KMS-11 (cell line): ENCODE measurements at regions not wholly inside any gene's neighbourhood (a gene's known extent, or its start where the extent isn't known, plus 50 kb on each side); places are given as distances from the start of the nearest gene placed in this dataset.

ENCODE experiments used
- H2AFZ ChIP-seq: fragments of 200-600 bp; sonication (generic); 2 replicates; pipeline ENCODE4 v1.6.1; 2016; ENCODE audit warnings: antibody characterized with exemption, mixed run types, low read depth
- H3K27ac ChIP-seq: fragments of 200-600 bp; sonication (generic); 2 replicates; pipeline ENCODE4 v1.6.1; 2016; ENCODE audit warnings: mild to moderate bottlenecking, mixed run types
- H3K27me3 ChIP-seq: fragments of 200-600 bp; sonication (generic); 2 replicates; pipeline ENCODE4 v1.6.1; 2017; ENCODE audit warnings: mild to moderate bottlenecking, low read depth, mixed run types, moderate library complexity; ENCODE audit not compliant: insufficient read depth
- H3K36me3 ChIP-seq: fragments of 200-600 bp; sonication (generic); 2 replicates; pipeline ENCODE4 v1.6.1; 2017; ENCODE audit warnings: mild to moderate bottlenecking, mixed run types; ENCODE audit not compliant: insufficient read depth
- H3K4me1 ChIP-seq: fragments of 200-600 bp; sonication (generic); 2 replicates; pipeline ENCODE4 v1.6.1; 2016; ENCODE audit warnings: mild to moderate bottlenecking, low read depth, mixed run types; ENCODE audit not compliant: poor library complexity, severe bottlenecking
- H3K4me2 ChIP-seq: fragments of 200-600 bp; sonication (generic); 2 replicates; pipeline ENCODE4 v1.7.0; 2016; ENCODE audit warnings: mild to moderate bottlenecking, mixed run types
- H3K4me3 ChIP-seq: fragments of 200-600 bp; sonication (generic); IDR thresholded peaks from 2 replicates; pipeline ENCODE4 v1.6.1; 2017; ENCODE audit warnings: low read depth, low read length, mixed read lengths; ENCODE audit not compliant: insufficient read depth
- H3K79me2 ChIP-seq: fragments of 200-600 bp; sonication (generic); 2 replicates; pipeline ENCODE4 v1.6.1; 2016; ENCODE audit warnings: low read depth, mixed run types; ENCODE audit not compliant: insufficient read depth
- H3K9ac ChIP-seq: fragments of 200-600 bp; sonication (generic); 2 replicates; pipeline ENCODE4 v1.6.1; 2016; ENCODE audit warnings: mild to moderate bottlenecking, mixed run types
- H4K20me1 ChIP-seq: fragments of 200-600 bp; sonication (generic); 2 replicates; pipeline ENCODE4 v1.6.1; 2016; ENCODE audit warnings: mild to moderate bottlenecking, mixed run types; ENCODE audit not compliant: insufficient read depth
- TF ChIP-seq, protein P1 (sequence below): fragments of 200-600 bp; sonication (generic); conservative IDR thresholded peaks from 2 replicates; pipeline ENCODE4 v1.6.1; 2017; ENCODE audit warnings: low read depth, mild to moderate bottlenecking, antibody characterized with exemption, low read length, moderate library complexity, mixed read lengths

GRCh38 chr10:128804411-128804810 is 662.6 kb upstream of the MGMT start:
- Histone ChIP-seq H2AFZ (no peak overlapping the region), H3K79me2 (no peaks in the 10 kb centered on the region), H3K4me2 (no peak overlapping the region), H3K4me1 (no peaks in the 10 kb centered on the region), H3K27ac (no peak overlapping the region), H3K36me3 (no peaks in the 10 kb centered on the region), H4K20me1 (no peaks in the 10 kb centered on the region), H3K4me3 (no peak overlapping the region), H3K9ac (no peak overlapping the region), H3K27me3 (no peaks in the 10 kb centered on the region)
- TF ChIP-seq, protein P1, sequence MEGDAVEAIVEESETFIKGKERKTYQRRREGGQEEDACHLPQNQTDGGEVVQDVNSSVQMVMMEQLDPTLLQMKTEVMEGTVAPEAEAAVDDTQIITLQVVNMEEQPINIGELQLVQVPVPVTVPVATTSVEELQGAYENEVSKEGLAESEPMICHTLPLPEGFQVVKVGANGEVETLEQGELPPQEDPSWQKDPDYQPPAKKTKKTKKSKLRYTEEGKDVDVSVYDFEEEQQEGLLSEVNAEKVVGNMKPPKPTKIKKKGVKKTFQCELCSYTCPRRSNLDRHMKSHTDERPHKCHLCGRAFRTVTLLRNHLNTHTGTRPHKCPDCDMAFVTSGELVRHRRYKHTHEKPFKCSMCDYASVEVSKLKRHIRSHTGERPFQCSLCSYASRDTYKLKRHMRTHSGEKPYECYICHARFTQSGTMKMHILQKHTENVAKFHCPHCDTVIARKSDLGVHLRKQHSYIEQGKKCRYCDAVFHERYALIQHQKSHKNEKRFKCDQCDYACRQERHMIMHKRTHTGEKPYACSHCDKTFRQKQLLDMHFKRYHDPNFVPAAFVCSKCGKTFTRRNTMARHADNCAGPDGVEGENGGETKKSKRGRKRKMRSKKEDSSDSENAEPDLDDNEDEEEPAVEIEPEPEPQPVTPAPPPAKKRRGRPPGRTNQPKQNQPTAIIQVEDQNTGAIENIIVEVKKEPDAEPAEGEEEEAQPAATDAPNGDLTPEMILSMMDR = no peak

DNA sequence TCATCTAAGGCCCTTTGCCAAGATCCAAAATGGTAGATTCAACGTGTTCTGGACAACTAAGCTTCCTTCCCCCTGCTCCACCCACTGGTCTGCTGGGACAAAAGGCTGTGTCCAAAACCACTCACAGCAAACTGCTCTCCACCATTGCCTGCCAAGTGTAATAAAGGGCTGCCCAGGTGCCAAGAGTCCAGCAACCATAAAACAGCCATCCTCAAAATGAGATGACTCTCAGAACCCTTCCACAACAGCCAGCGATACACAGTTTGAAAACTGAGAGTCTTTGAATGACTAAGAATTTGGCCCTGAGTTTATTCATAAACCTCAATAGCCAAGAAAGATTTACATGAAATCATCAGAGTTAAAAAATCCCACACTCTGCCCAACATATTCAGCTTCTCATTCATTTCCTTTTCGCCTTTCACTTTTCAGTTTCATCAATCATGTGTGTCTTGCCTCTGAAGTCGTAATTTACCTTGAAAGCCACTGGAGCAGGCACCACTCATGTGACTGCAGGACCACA is 658.1 kb upstream of the MGMT start:
- H3K36me3 ChIP-seq = no peaks in the 10 kb centered on the region
- H3K4me1 ChIP-seq = no peaks in the 10 kb centered on the region
- TF ChIP-seq, protein P1 = no peak
- H3K27ac ChIP-seq = no peak overlapping the region
- no peak overlapping the region for H2AFZ ChIP-seq
- H3K27me3 ChIP-seq = no peaks in the 10 kb centered on the region
- no peaks in the 10 kb centered on the region for H3K79me2 ChIP-seq
- no peak overlapping the region for H3K4me3 ChIP-seq
- no peak overlapping the region for H3K9ac ChIP-seq
- H3K4me2 ChIP-seq = no peak overlapping the region
- no peaks in the 10 kb centered on the region for H4K20me1 ChIP-seq

- TF ChIP-seq, protein P1 = no peak
- no peaks in the 10 kb centered on the region for H3K36me3 ChIP-seq
- no peak overlapping the region for H2AFZ ChIP-seq
- no peaks in the 10 kb centered on the region for H3K79me2 ChIP-seq
- H3K27me3 ChIP-seq = no peaks in the 10 kb centered on the region
- no peak overlapping the region for H3K4me2 ChIP-seq
- no peak overlapping the region for H3K4me3 ChIP-seq
- no peak overlapping the region for H3K9ac ChIP-seq
- no peak overlapping the region for H3K27ac ChIP-seq
- no peaks in the 10 kb centered on the region for H3K4me1 ChIP-seq
- H4K20me1 ChIP-seq = no peaks in the 10 kb centered on the region
These were observed 655.5 kb upstream of the MGMT start for GRCh38 chr10:128811511-128811910.

GRCh38 chr10:128812000-128812399 is 655.0 kb upstream of the MGMT start:
- no peak overlapping the region for H2AFZ ChIP-seq
- no peaks in the 10 kb centered on the region for H3K36me3 ChIP-seq
- no peak overlapping the region for H3K4me3 ChIP-seq
- no peaks in the 10 kb centered on the region for H3K27me3 ChIP-seq
- H3K27ac ChIP-seq = no peak overlapping the region
- no peaks in the 10 kb centered on the region for H3K4me1 ChIP-seq
- no peaks in the 10 kb centered on the region for H3K79me2 ChIP-seq
- H3K4me2 ChIP-seq = no peak overlapping the region
- TF ChIP-seq, protein P1 = no peak
- no peak overlapping the region for H3K9ac ChIP-seq
- no peaks in the 10 kb centered on the region for H4K20me1 ChIP-seq
